SK-N-SH treated with all-trans-retinoic acid at 6 μM for 48 hours (cell line): ENCODE measurements at regions not wholly inside any gene's neighbourhood (a gene's known extent, or its start where the extent isn't known, plus 50 kb on each side); places are given as distances from the start of the nearest gene placed in this dataset.

Experiments used
- ISL1 ChIP-seq: fragments of 250-450 bp; sonication (Bioruptor Pico); IDR thresholded peaks from 2 replicates; pipeline ENCODE4 v2.1.2; 2022; ENCODE audit warnings: mild to moderate bottlenecking, moderate library complexity
- OSR1 ChIP-seq: fragments of 250-450 bp; sonication (Bioruptor Pico); IDR thresholded peaks from 2 replicates; pipeline ENCODE4 v1.8.0; 2022; ENCODE audit warnings: moderate library complexity, mild to moderate bottlenecking, inconsistent platforms
- PPARA ChIP-seq: fragments of 250-450 bp; sonication (Bioruptor Pico); IDR thresholded peaks from 2 replicates; pipeline ENCODE4 v1.5.0; 2020; ENCODE audit warnings: mild to moderate bottlenecking, borderline replicate concordance
- TF ChIP-seq, protein P1 (sequence below): fragments of 250-450 bp; sonication (Bioruptor Pico); IDR thresholded peaks from 2 replicates; pipeline ENCODE4 v1.8.0; 2020; ENCODE audit warnings: mild to moderate bottlenecking, moderate library complexity, borderline replicate concordance

DNA sequence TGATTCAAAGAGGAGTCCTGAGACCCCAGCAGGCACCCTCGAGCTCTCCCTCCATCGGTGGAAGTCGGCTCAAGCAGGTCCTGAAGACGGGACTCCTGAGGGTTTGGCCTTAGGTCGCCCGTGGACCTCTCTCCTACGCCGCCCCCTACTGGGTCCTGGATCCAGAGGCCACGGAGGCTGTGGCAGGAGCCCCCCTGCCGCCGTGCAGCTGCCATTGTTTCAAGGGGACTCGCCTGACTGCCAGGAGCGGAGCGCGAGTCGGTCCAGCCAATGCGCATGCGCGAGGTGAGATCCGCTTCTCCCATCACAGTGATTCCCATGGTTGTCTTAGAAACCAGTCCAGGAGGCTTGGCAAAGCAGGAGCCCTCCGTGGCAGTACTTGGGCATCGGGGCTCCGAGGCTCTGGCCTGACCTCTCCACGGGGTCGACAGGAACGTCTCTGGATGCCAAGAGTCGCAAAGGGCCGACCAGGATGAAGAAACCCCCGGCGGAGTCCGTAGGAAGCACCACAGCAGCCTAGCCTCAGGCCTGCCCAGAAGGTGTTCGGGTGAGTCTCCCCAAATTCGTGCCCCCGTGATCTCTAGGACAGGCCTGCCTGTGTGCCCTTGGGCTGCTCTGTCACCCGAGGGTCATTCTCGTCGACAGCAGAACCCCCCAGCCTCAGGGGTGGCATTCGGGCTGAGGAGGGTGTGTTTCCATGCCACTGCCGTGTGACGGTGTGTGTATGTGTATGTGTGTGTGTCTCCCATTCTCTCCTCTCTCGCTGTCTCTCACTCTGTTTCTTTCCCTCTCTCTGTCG lies 322.3 kb downstream of the ZNF716 start:
- TF ChIP-seq, protein P1, sequence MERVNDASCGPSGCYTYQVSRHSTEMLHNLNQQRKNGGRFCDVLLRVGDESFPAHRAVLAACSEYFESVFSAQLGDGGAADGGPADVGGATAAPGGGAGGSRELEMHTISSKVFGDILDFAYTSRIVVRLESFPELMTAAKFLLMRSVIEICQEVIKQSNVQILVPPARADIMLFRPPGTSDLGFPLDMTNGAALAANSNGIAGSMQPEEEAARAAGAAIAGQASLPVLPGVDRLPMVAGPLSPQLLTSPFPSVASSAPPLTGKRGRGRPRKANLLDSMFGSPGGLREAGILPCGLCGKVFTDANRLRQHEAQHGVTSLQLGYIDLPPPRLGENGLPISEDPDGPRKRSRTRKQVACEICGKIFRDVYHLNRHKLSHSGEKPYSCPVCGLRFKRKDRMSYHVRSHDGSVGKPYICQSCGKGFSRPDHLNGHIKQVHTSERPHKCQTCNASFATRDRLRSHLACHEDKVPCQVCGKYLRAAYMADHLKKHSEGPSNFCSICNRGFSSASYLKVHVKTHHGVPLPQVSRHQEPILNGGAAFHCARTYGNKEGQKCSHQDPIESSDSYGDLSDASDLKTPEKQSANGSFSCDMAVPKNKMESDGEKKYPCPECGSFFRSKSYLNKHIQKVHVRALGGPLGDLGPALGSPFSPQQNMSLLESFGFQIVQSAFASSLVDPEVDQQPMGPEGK (CRISPR knock-in tag), result no peak
- TF ChIP-seq PPARA (CRISPR knock-in tag) (no peak), OSR1 (no peak), ISL1 (CRISPR knock-in tag) (no peak)
